ENCODE measurements at regions not wholly inside any gene's neighbourhood (a gene's known extent, or its start where the extent isn't known, plus 50 kb on each side); places are given as distances from the start of the nearest gene placed in this dataset.

DNA sequence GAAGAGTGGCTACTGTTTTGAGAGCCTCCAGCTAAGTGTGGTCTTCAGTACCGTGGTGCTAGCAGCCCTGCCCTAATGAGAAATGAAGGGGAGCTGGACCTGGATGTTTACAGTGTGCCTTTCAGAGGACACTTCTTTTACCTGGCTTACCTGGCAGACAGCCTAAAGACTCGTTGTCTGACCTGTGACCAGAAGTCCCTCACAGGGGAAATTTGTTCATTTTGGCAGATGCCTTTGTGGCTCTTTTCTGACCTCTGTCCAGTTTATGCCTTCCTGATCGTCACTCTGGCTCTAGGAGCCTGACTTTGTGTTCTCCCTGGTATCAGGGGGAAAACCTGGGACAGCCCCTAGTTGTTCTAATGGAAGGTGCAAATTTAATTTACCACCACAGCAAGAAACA is 475.1 kb downstream of the DMRTA1 start:
- Histone ChIP-seq H3F3A (ENCODE audit: insufficient read depth) (no peaks in the 10 kb centered on the region), H2AFZ (ENCODE audit: low read depth, low read length, severe bottlenecking) (no peak overlapping the region), H3K27ac (ENCODE audit: low read depth, low read length) (no peak overlapping the region), H4K20me1 (ENCODE audit: low read depth, low read length) (no peaks in the 10 kb centered on the region), H3K9me2 (replicated peaks; ENCODE audit: insufficient read depth, low read length) (no peaks in the 10 kb centered on the region), H3K9me3 (ENCODE audit: insufficient read depth, low read length) (no peaks in the 10 kb centered on the region), H3K27me3 (ENCODE audit: low read length) (no peaks in the 10 kb centered on the region), H3K79me2 (ENCODE audit: insufficient read depth, low read length) (no peaks in the 10 kb centered on the region), H3K9ac (ENCODE audit: low read length) (no peak overlapping the region), H3K4me2 (ENCODE audit: low read depth, low read length, poor library complexity, severe bottlenecking) (no peak overlapping the region), H3K4me3 (ENCODE audit: insufficient read depth, low read length, poor library complexity, severe bottlenecking) (no peak overlapping the region), H3K36me3 (ENCODE audit: low read length) (no peaks in the 10 kb centered on the region)
- TF ChIP-seq EZH2phosphoT487 (conservative IDR thresholded peaks at IDR 0.05; ENCODE audit: low read length) = no peak
- TF ChIP-seq, protein P1, sequence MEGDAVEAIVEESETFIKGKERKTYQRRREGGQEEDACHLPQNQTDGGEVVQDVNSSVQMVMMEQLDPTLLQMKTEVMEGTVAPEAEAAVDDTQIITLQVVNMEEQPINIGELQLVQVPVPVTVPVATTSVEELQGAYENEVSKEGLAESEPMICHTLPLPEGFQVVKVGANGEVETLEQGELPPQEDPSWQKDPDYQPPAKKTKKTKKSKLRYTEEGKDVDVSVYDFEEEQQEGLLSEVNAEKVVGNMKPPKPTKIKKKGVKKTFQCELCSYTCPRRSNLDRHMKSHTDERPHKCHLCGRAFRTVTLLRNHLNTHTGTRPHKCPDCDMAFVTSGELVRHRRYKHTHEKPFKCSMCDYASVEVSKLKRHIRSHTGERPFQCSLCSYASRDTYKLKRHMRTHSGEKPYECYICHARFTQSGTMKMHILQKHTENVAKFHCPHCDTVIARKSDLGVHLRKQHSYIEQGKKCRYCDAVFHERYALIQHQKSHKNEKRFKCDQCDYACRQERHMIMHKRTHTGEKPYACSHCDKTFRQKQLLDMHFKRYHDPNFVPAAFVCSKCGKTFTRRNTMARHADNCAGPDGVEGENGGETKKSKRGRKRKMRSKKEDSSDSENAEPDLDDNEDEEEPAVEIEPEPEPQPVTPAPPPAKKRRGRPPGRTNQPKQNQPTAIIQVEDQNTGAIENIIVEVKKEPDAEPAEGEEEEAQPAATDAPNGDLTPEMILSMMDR (IDR thresholded peaks at IDR 0.05; ENCODE audit: insufficient read depth, low read length, poor library complexity, severe bottlenecking) = no peak

DNA sequence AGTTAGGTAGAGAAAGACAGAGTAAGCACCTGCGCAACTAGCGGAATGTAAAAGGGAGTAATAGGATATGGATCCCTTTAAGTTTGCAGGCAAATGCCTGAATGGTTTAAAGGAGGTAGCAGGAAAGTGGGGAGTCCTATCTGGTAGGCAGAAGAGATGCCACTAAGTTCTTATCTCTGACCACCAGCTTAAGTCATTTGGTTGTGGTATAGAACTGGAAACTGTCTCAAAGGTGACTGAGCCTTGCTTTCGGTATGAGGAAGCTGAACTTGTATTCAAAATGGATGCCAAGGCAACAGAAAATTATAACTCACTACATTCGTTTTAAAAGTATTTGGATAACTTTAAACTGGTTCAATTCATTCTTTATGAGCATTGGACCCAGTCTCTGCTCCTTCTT is 475.6 kb downstream of the DMRTA1 start:
- H3K9me2 ChIP-seq (replicated peaks; ENCODE audit: insufficient read depth, low read length) = no peaks in the 10 kb centered on the region
- H3K79me2 ChIP-seq (ENCODE audit: insufficient read depth, low read length) = no peaks in the 10 kb centered on the region
- no peak overlapping the region for H3K4me2 ChIP-seq (ENCODE audit: low read depth, low read length, poor library complexity, severe bottlenecking)
- H3K36me3 ChIP-seq (ENCODE audit: low read length) = no peaks in the 10 kb centered on the region
- H2AFZ ChIP-seq (ENCODE audit: low read depth, low read length, severe bottlenecking) = no peak overlapping the region
- no peak overlapping the region for H3K4me3 ChIP-seq (ENCODE audit: insufficient read depth, low read length, poor library complexity, severe bottlenecking)
- no peak overlapping the region for H3K27ac ChIP-seq (ENCODE audit: low read depth, low read length)
- H3K9me3 ChIP-seq (ENCODE audit: insufficient read depth, low read length) = no peaks in the 10 kb centered on the region
- no peaks in the 10 kb centered on the region for H3K27me3 ChIP-seq (ENCODE audit: low read length)
- H4K20me1 ChIP-seq (ENCODE audit: low read depth, low read length) = no peaks in the 10 kb centered on the region
- no peaks in the 10 kb centered on the region for H3F3A ChIP-seq (ENCODE audit: insufficient read depth)
- TF ChIP-seq EZH2phosphoT487 (conservative IDR thresholded peaks at IDR 0.05; ENCODE audit: low read length) = no peak
- TF ChIP-seq, protein P1 (IDR thresholded peaks at IDR 0.05; ENCODE audit: insufficient read depth, low read length, poor library complexity, severe bottlenecking) = no peak
- H3K9ac ChIP-seq (ENCODE audit: low read length) = no peak overlapping the region

GRCh38 chr9:22954550-22954949 is 507.9 kb downstream of the DMRTA1 start:
- Histone ChIP-seq H2AFZ (ENCODE audit: low read depth, low read length, severe bottlenecking) (no peak overlapping the region), H3F3A (ENCODE audit: insufficient read depth) (no peaks in the 10 kb centered on the region), H3K4me2 (ENCODE audit: low read depth, low read length, poor library complexity, severe bottlenecking) (no peak overlapping the region), H3K79me2 (ENCODE audit: insufficient read depth, low read length) (no peaks in the 10 kb centered on the region), H3K9me3 (ENCODE audit: insufficient read depth, low read length) (no peaks in the 10 kb centered on the region), H3K27ac (ENCODE audit: low read depth, low read length) (no peak overlapping the region), H3K36me3 (ENCODE audit: low read length) (0 out of 2 replicates have a peak, but pooled peaks cover 3% of the 10 kb centered on the region), H3K9ac (ENCODE audit: low read length) (no peak overlapping the region), H3K27me3 (ENCODE audit: low read length) (no peaks in the 10 kb centered on the region), H3K9me2 (replicated peaks; ENCODE audit: insufficient read depth, low read length) (no peaks in the 10 kb centered on the region), H4K20me1 (ENCODE audit: low read depth, low read length) (no peaks in the 10 kb centered on the region), H3K4me3 (ENCODE audit: insufficient read depth, low read length, poor library complexity, severe bottlenecking) (no peak overlapping the region)
- TF ChIP-seq, protein P1 (IDR thresholded peaks at IDR 0.05; ENCODE audit: insufficient read depth, low read length, poor library complexity, severe bottlenecking) = no peak
- no peak for TF ChIP-seq EZH2phosphoT487 (conservative IDR thresholded peaks at IDR 0.05; ENCODE audit: low read length)

Data from SU-DHL-6 (cell line).